ENCODE measurements at regions not wholly inside any gene's neighbourhood (a gene's known extent, or its start where the extent isn't known, plus 50 kb on each side); places are given as distances from the start of the nearest gene placed in this dataset.

- H3K4me3 ChIP-seq (replicated peaks in 1 of 3; ENCODE audit: insufficient read depth in 1 of 3, low read depth in 1 of 3, low read length in 3 of 3): no peak overlapping the region
- ChIA-PET CTCF (interaction anchor here (0.8 to 1.3 kb wide), 4 partner anchors 137 to 601 kb away, joined by 3 to 4 read pairs (median 4); no protein-coding TSS in a partner anchor), POLR2A (no interaction called here)
- no peaks in the 10 kb centered on the region for H3K36me3 ChIP-seq (ENCODE audit: control insufficient read depth in 2 of 2, extremely low read depth in 1 of 2, insufficient read depth in 2 of 2, low read length in 2 of 2)
- intact Hi-C loops (cut with micrococcal nuclease): no loop called here
- no peak for DNase-seq (ENCODE audit: low read depth, low spot score)
- no peaks in the 10 kb centered on the region for H3K9me3 ChIP-seq (replicated peaks; ENCODE audit: control insufficient read depth, insufficient read depth, low read length)
- H3K4me1 ChIP-seq (ENCODE audit: control insufficient read depth, extremely low read depth, insufficient read depth, low read length): no peaks in the 10 kb centered on the region
- H3K79me2 ChIP-seq (ENCODE audit: control insufficient read depth, insufficient read depth, low read length): no peaks in the 10 kb centered on the region
- dilution Hi-C loops (cut with MboI; ENCODE audit: extremely low pct_ligation_motif_present, low sequenced_read_pairs): no loop called here
- no peaks in the 10 kb centered on the region for H4K20me1 ChIP-seq (replicated peaks; ENCODE audit: control insufficient read depth, extremely low read depth, insufficient read depth, low read length)
- TF ChIP-seq JUN (IDR thresholded peaks at IDR 0.05; ENCODE audit: borderline replicate concordance, insufficient read depth, insufficient read length, low read depth): no peak
- no peak for TF ChIP-seq EZH2 (IDR thresholded peaks at IDR 0.05; ENCODE audit: borderline replicate concordance, low read depth, low read length, severe bottlenecking)
- no peak for TF ChIP-seq GATA2 (IDR thresholded peaks at IDR 0.05; ENCODE audit: insufficient read depth, insufficient read length, low read depth, low read length)
- TF ChIP-seq POLR2AphosphoS5 (IDR thresholded peaks at IDR 0.05; ENCODE audit: insufficient read depth, low read depth, low read length): no peak
- H3K27me3 ChIP-seq (ENCODE audit: control insufficient read depth in 2 of 2, insufficient read depth in 2 of 2, low read length in 2 of 2): no peaks in the 10 kb centered on the region
- no peak overlapping the region for H3K27ac ChIP-seq (ENCODE audit: insufficient read depth, low read depth, low read length)
- H3K9ac ChIP-seq (replicated peaks; ENCODE audit: extremely low read depth, insufficient read depth, low read length): no peak overlapping the region
- FAIRE-seq: no peak
- H3K9me1 ChIP-seq (replicated peaks; ENCODE audit: control insufficient read depth, extremely low read depth, insufficient read depth, low read length): no peaks in the 10 kb centered on the region
- no peak overlapping the region for H2AFZ ChIP-seq (ENCODE audit: low read depth, low read length)
- no peak overlapping the region for H3K4me2 ChIP-seq (ENCODE audit: insufficient read depth, low read length)
- no TSS peak for BruUV-seq (replicated peaks)
Observed at GRCh38 chr14:76651410-76652055, 109.7 kb upstream of the VASH1 start.

DNA sequence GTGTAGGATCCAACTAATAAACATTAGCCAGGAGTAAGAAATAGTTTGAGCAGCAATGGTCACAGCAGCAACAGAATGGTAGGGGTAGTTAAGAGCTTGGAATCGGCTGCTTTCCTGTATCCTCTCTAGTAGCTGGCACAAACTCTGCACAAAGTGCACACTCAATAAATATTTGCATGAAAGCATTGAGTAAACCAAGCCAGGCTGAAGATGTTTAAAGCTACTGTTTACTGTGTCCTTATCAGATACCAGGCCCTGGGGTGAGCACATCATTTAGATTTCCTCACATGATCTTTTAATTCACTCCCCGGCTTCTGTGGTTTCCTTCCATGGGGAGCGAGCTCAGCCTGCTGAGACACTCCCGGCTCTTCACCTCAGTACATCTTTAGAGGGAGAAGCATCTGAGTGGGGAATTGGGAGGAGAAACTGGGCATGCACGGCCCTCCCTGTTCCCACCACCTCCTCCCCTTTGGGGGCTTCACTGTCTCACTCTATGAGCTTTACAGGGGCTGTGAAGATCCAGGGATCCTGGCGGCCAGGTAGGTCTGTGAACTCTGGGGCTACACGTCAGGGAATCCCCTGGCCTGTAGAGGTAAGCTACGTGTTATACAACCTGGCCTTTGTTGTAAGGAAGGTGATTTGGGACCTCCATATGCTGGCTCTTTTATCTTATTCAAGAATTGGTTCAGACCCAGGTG lies 107.2 kb upstream of the VASH1 start:
- Histone ChIP-seq H3K9me3 (replicated peaks; ENCODE audit: control insufficient read depth, insufficient read depth, low read length) (no peaks in the 10 kb centered on the region), H3K36me3 (ENCODE audit: control insufficient read depth in 2 of 2, extremely low read depth in 1 of 2, insufficient read depth in 2 of 2, low read length in 2 of 2) (no peaks in the 10 kb centered on the region), H3K27me3 (ENCODE audit: control insufficient read depth in 2 of 2, insufficient read depth in 2 of 2, low read length in 2 of 2) (no peaks in the 10 kb centered on the region), H4K20me1 (replicated peaks; ENCODE audit: control insufficient read depth, extremely low read depth, insufficient read depth, low read length) (no peaks in the 10 kb centered on the region), H3K79me2 (ENCODE audit: control insufficient read depth, insufficient read depth, low read length) (no peaks in the 10 kb centered on the region), H3K9ac (replicated peaks; ENCODE audit: extremely low read depth, insufficient read depth, low read length) (no peak overlapping the region), H3K9me1 (replicated peaks; ENCODE audit: control insufficient read depth, extremely low read depth, insufficient read depth, low read length) (no peaks in the 10 kb centered on the region), H2AFZ (ENCODE audit: low read depth, low read length) (no peak overlapping the region), H3K4me1 (ENCODE audit: control insufficient read depth, extremely low read depth, insufficient read depth, low read length) (no peaks in the 10 kb centered on the region), H3K4me2 (ENCODE audit: insufficient read depth, low read length) (no peak overlapping the region), H3K4me3 (replicated peaks in 1 of 3; ENCODE audit: insufficient read depth in 1 of 3, low read depth in 1 of 3, low read length in 3 of 3) (no peak overlapping the region), H3K27ac (ENCODE audit: insufficient read depth, low read depth, low read length) (no peak overlapping the region)
- intact Hi-C loops (cut with micrococcal nuclease): no loop called here
- dilution Hi-C loops (cut with MboI; ENCODE audit: extremely low pct_ligation_motif_present, low sequenced_read_pairs): no loop called here
- TF ChIP-seq EZH2 (IDR thresholded peaks at IDR 0.05; ENCODE audit: borderline replicate concordance, low read depth, low read length, severe bottlenecking) (no peak), MAX (IDR thresholded peaks at IDR 0.05; ENCODE audit: insufficient read depth, insufficient read length) (no peak), POLR2A (IDR thresholded peaks at IDR 0.05; ENCODE audit: low read depth, low read length) (no peak), CTCF (IDR thresholded peaks at IDR 0.05; ENCODE audit: extremely low read depth in 1 of 2, insufficient read depth in 1 of 2, low read depth in 1 of 2, low read length in 2 of 2) (no peak), MYC (IDR thresholded peaks at IDR 0.05; ENCODE audit: low read depth, low read length) (no peak), GATA2 (IDR thresholded peaks at IDR 0.05; ENCODE audit: insufficient read depth, insufficient read length, low read depth, low read length) (no peak), FOS (IDR thresholded peaks at IDR 0.05; ENCODE audit: borderline replicate concordance, insufficient read depth, low read length) (no peak), JUN (IDR thresholded peaks at IDR 0.05; ENCODE audit: borderline replicate concordance, insufficient read depth, insufficient read length, low read depth) (no peak), POLR2AphosphoS5 (IDR thresholded peaks at IDR 0.05; ENCODE audit: insufficient read depth, low read depth, low read length) (no peak)
- ChIA-PET POLR2A (no interaction called here), CTCF (interaction anchor here (0.7 kb wide), 1 partner anchor 267 kb away, joined by 4 read pairs; no protein-coding TSS in a partner anchor)
- FAIRE-seq: no peak
- BruUV-seq (replicated peaks): no TSS peak
- DNase-seq (ENCODE audit: low read depth, low spot score): no peak
